Fibroblast of mammary gland (primary cell): ENCODE measurements at regions not wholly inside any gene's neighbourhood (a gene's known extent, or its start where the extent isn't known, plus 50 kb on each side); places are given as distances from the start of the nearest gene placed in this dataset.

Source experiments
- DNase-seq: peaks from one replicate; pipeline ENCODE4 v3.0.0-alpha.2; 2010; ENCODE audit warnings: low read depth
- H3K4me3 ChIP-seq: 2 replicates; pipeline ENCODE4 v1.5.1; 2011; ENCODE audit warnings: low read depth, mild to moderate bottlenecking, low read length, moderate library complexity; ENCODE audit not compliant: control insufficient read depth
- TF ChIP-seq, protein P1 (sequence below): conservative IDR thresholded peaks from 2 replicates; pipeline ENCODE4 v1.5.1; 2011; ENCODE audit warnings: low read depth, low read length, inconsistent platforms; ENCODE audit not compliant: control insufficient read depth, insufficient read depth

GRCh38 chr5:29402270-29402669 lies 1791.2 kb upstream of the CDH6 start:
- DNase-seq: no peak
- no peak overlapping the region for H3K4me3 ChIP-seq
- TF ChIP-seq, protein P1, sequence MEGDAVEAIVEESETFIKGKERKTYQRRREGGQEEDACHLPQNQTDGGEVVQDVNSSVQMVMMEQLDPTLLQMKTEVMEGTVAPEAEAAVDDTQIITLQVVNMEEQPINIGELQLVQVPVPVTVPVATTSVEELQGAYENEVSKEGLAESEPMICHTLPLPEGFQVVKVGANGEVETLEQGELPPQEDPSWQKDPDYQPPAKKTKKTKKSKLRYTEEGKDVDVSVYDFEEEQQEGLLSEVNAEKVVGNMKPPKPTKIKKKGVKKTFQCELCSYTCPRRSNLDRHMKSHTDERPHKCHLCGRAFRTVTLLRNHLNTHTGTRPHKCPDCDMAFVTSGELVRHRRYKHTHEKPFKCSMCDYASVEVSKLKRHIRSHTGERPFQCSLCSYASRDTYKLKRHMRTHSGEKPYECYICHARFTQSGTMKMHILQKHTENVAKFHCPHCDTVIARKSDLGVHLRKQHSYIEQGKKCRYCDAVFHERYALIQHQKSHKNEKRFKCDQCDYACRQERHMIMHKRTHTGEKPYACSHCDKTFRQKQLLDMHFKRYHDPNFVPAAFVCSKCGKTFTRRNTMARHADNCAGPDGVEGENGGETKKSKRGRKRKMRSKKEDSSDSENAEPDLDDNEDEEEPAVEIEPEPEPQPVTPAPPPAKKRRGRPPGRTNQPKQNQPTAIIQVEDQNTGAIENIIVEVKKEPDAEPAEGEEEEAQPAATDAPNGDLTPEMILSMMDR: no peak

GRCh38 chr5:29389993-29390392 lies 1803.5 kb upstream of the CDH6 start:
- DNase-seq: no peak
- TF ChIP-seq, protein P1: no peak
- no peak overlapping the region for H3K4me3 ChIP-seq

- TF ChIP-seq, protein P1: no peak
- H3K4me3 ChIP-seq: no peak overlapping the region
- DNase-seq: no peak
Measured at GRCh38 chr5:29387384-29387783, 1806.1 kb upstream of the CDH6 start.

- H3K4me3 ChIP-seq: no peak overlapping the region
- DNase-seq: no peak
- TF ChIP-seq, protein P1: no peak
Measured at GRCh38 chr5:29382780-29383179, 1810.7 kb upstream of the CDH6 start.

DNA sequence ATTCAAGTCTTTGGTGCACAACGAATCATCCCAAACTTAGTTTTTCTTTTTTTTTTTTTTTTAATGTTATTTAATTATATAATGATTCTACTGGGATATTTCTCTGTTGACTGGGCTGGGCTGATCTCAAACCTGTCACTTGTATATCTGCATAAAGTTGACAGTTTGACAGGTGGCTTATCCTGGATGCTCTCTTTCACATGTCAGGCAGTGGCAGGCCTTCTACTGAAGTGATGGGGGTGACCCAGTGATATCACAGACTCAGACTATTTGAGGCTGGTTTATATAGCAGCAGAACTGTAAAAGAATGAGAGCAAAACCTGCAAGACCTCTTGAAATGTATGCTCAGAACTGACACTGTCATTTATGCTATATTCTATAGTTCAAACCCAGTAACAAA lies 1813.5 kb upstream of the CDH6 start:
- DNase-seq: no peak
- TF ChIP-seq, protein P1: no peak
- no peak overlapping the region for H3K4me3 ChIP-seq

DNA sequence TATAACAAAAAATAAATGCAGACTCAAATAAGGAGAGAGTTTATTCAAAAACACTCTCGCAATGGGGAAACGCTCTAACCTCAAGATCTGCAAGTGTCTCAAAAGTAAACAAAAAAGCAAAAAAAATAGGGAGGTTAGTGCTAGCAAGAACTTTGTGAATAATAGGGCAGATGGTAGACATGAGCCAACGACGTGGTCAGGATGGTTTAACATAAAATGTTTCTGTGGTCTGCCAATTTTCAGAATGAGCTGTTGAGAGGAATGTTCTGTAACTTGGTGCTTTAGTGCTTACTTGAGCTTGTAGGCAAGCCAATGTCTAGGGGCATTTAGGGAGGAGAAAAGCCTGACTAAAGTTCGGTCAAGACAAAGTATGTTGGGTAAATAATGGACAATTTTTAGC lies 1813.9 kb upstream of the CDH6 start:
- no peak overlapping the region for H3K4me3 ChIP-seq
- DNase-seq: no peak
- TF ChIP-seq, protein P1: no peak

DNA sequence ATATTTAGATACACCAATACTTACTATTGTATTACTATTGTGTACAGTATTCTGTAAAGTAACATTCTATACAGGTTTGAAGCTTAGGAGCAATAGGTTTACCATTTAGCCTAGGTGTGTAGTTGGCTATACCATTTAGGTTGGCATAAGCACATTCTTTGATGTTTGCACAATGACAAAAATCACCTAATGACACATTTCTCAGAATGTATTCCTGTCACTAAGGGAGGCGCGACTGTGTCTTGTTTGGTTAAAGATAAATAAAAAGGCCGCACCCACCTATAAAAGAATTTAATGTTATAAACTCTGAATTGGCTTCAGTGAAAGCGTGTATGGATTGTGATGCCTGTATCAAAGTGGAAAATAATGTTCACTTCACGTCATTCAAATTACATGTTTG lies 1815.4 kb upstream of the CDH6 start:
- no peak overlapping the region for H3K4me3 ChIP-seq
- DNase-seq: no peak
- TF ChIP-seq, protein P1: no peak
